H9 (cell line): ENCODE measurements at regions not wholly inside any gene's neighbourhood (a gene's known extent, or its start where the extent isn't known, plus 50 kb on each side); places are given as distances from the start of the nearest gene placed in this dataset.

Source experiments
- DNase-seq: peaks from one replicate; pipeline ENCODE4 v3.0.0-alpha.2; 2017
- H2AFZ ChIP-seq: one replicate; pipeline ENCODE4 v1.6.1; 2013; ENCODE audit warnings: mild to moderate bottlenecking, low read length, control low read depth, moderate library complexity
- H2AK5ac ChIP-seq: 2 replicates; pipeline ENCODE4 v1.6.1; 2013; ENCODE audit warnings: low read length, control low read depth, mixed read lengths; ENCODE audit not compliant: insufficient read length
- H2BK120ac ChIP-seq: one replicate; pipeline ENCODE4 v1.6.1; 2013; ENCODE audit warnings: low read depth, mild to moderate bottlenecking, low read length, control low read depth, inconsistent platforms; ENCODE audit not compliant: poor library complexity, severe bottlenecking
- H2BK12ac ChIP-seq: 2 replicates; pipeline ENCODE4 v1.6.1; 2013; ENCODE audit warnings: low read length, control low read depth, mixed read lengths, low read depth; ENCODE audit not compliant: insufficient read length
- H2BK15ac ChIP-seq: 2 replicates; pipeline ENCODE4 v1.6.1; 2013; ENCODE audit warnings: low read depth, low read length, control low read depth
- H2BK20ac ChIP-seq: one replicate; pipeline ENCODE4 v1.6.1; 2013; ENCODE audit warnings: low read depth, mild to moderate bottlenecking, low read length, control low read depth, inconsistent platforms; ENCODE audit not compliant: poor library complexity, severe bottlenecking
- H2BK5ac ChIP-seq: 2 replicates; pipeline ENCODE4 v1.6.1; 2013; ENCODE audit warnings: low read length, control low read depth, mixed read lengths; ENCODE audit not compliant: insufficient read length
- H3K14ac ChIP-seq: 2 replicates; pipeline ENCODE4 v1.6.1; 2013; ENCODE audit warnings: low read length, control low read depth; ENCODE audit not compliant: insufficient read depth
- H3K18ac ChIP-seq: 2 replicates; pipeline ENCODE4 v1.6.1; 2013; ENCODE audit warnings: low read depth, mild to moderate bottlenecking, mixed read lengths, low read length, control low read depth; ENCODE audit not compliant: insufficient read length
- H3K23ac ChIP-seq: 2 replicates; pipeline ENCODE4 v1.6.1; 2013; ENCODE audit warnings: low read length, control low read depth, mixed read lengths, low read depth; ENCODE audit not compliant: insufficient read length
- H3K23me2 ChIP-seq: 2 replicates; pipeline ENCODE4 v1.6.1; 2013; ENCODE audit warnings: low read depth, mild to moderate bottlenecking, mixed read lengths, low read length, control low read depth; ENCODE audit not compliant: insufficient read length, poor library complexity, severe bottlenecking
- H3K27ac ChIP-seq: 2 replicates; pipeline ENCODE4 v1.5.1; 2013; ENCODE audit warnings: low read length, control low read depth, mixed read lengths, low read depth; ENCODE audit not compliant: insufficient read length
- H3K27me3 ChIP-seq: 2 replicates; pipeline ENCODE4 v1.6.1; 2013; ENCODE audit warnings: low read length, control low read depth, inconsistent platforms; ENCODE audit not compliant: insufficient read depth
- H3K4ac ChIP-seq: 2 replicates; pipeline ENCODE4 v1.6.1; 2013; ENCODE audit warnings: low read depth, mild to moderate bottlenecking, control low read depth, inconsistent platforms, low read length, moderate library complexity
- H3K4me1 ChIP-seq: 2 replicates; pipeline ENCODE4 v1.6.1; 2013; ENCODE audit warnings: low read length, control low read depth, inconsistent platforms; ENCODE audit not compliant: insufficient read depth
- H3K4me2 ChIP-seq: 2 replicates; pipeline ENCODE4 v1.6.1; 2013; ENCODE audit warnings: low read length, control low read depth, mixed read lengths; ENCODE audit not compliant: insufficient read length, insufficient read depth
- H3K56ac ChIP-seq: 2 replicates; pipeline ENCODE4 v1.6.1; 2013; ENCODE audit warnings: low read depth, mild to moderate bottlenecking, mixed read lengths, low read length, control low read depth; ENCODE audit not compliant: insufficient read length
- H3K79me1 ChIP-seq: 2 replicates; pipeline ENCODE4 v1.6.1; 2013; ENCODE audit warnings: low read depth, mild to moderate bottlenecking, moderate library complexity, low read length, control low read depth, inconsistent platforms; ENCODE audit not compliant: insufficient read depth, poor library complexity, severe bottlenecking
- H3K79me2 ChIP-seq: 2 replicates; pipeline ENCODE4 v1.6.1; 2013; ENCODE audit warnings: low read length, control low read depth, inconsistent platforms; ENCODE audit not compliant: insufficient read depth
- H3K9ac ChIP-seq: 2 replicates; pipeline ENCODE4 v1.6.1; 2013; ENCODE audit warnings: low read length, control low read depth, mixed read lengths; ENCODE audit not compliant: insufficient read length; ENCODE audit errors: extremely low read depth
- H3K9me3 ChIP-seq: one replicate; pipeline ENCODE4 v1.6.1; 2013; ENCODE audit warnings: low read depth, low read length, inconsistent platforms; ENCODE audit not compliant: control insufficient read depth
- H3T11ph ChIP-seq: one replicate; pipeline ENCODE4 v1.6.1; 2013; ENCODE audit warnings: mild to moderate bottlenecking, low read length, control low read depth, inconsistent platforms
- H4K20me1 ChIP-seq: one replicate; pipeline ENCODE4 v1.6.1; 2013; ENCODE audit not compliant: control insufficient read depth, insufficient read length, insufficient read depth
- H4K5ac ChIP-seq: 2 replicates; pipeline ENCODE4 v1.6.1; 2013; ENCODE audit warnings: low read depth, mild to moderate bottlenecking, mixed read lengths, low read length, control low read depth; ENCODE audit not compliant: insufficient read length
- H4K8ac ChIP-seq: replicated peaks from 2 replicates; pipeline ENCODE4 v1.6.1; 2013; ENCODE audit warnings: low read length, control low read depth, mixed read lengths, low read depth; ENCODE audit not compliant: insufficient read length
- H4K91ac ChIP-seq: 2 replicates; pipeline ENCODE4 v1.6.1; 2013; ENCODE audit warnings: low read depth, mild to moderate bottlenecking, moderate library complexity, mixed read lengths, low read length, control low read depth; ENCODE audit not compliant: insufficient read length
- H3K27ac Mint-ChIP-seq, 3 experiments: 2 replicates in 2 of 3; 3 replicates in 1 of 3; pipeline ENCODE4 v1.8.0; 2020 to 2021; ENCODE audit warnings: mixed read lengths in 3 of 3, mild to moderate bottlenecking in 1 of 3, moderate library complexity in 1 of 3
- H3K27me3 Mint-ChIP-seq: 2 replicates; pipeline ENCODE4 v1.8.0; 2021; ENCODE audit warnings: low read depth, mild to moderate bottlenecking, moderate library complexity, mixed read lengths
- H3K36me3 Mint-ChIP-seq, 3 experiments: 2 replicates in 2 of 3; 3 replicates in 1 of 3; pipeline ENCODE4 v1.8.0; 2020 to 2021; ENCODE audit warnings: low read depth in 3 of 3, mixed read lengths in 3 of 3; ENCODE audit not compliant: insufficient read depth in 1 of 3
- H3K4me1 Mint-ChIP-seq, 2 experiments: 2 replicates each; pipeline ENCODE4 v1.8.0; 2020; ENCODE audit warnings: mixed read lengths in 2 of 2
- H3K4me3 Mint-ChIP-seq, 2 experiments: 2 replicates in 1 of 2; 3 replicates in 1 of 2; pipeline ENCODE4 v1.8.0; 2020 to 2021; ENCODE audit warnings: mild to moderate bottlenecking in 2 of 2, mixed read lengths in 2 of 2, moderate library complexity in 1 of 2
- H3K9me3 Mint-ChIP-seq, 2 experiments: 2 replicates in 1 of 2; 3 replicates in 1 of 2; pipeline ENCODE4 v1.8.0; 2020; ENCODE audit warnings: mild to moderate bottlenecking in 2 of 2, mixed read lengths in 2 of 2, moderate library complexity in 1 of 2
- CTCF ChIP-seq: fragments of 200-600 bp; sonication (generic); conservative IDR thresholded peaks from 3 replicates; pipeline ENCODE4 v1.8.0; 2021; ENCODE audit warnings: antibody characterized with exemption, mild to moderate bottlenecking
- WGBS: extraction: QIAGEN DNeasy Blood & Tissue Kit; methylation state at CpG from one replicate; pipeline ENCODE4 v1.1.7; 2013; ENCODE audit warnings: missing lambda C conversion rate, low lambda C conversion rate, mixed read lengths; ENCODE audit not compliant: insufficient read length; ENCODE audit errors: extremely low coverage; 5-methylcytosine and 5-hydroxymethylcytosine counted together

- Histone ChIP-seq H3K18ac (no peak overlapping the region), H3K14ac (no peak overlapping the region; the same call in 1 of the 2 replicates), H3K23ac (no peak overlapping the region), H3K9ac (no peak overlapping the region), H3K79me2 (no peaks in the 10 kb centered on the region), H2AFZ (no peak overlapping the region), H4K5ac (no peak overlapping the region), H3K56ac (no peak overlapping the region), H3K9me3 (no peaks in the 10 kb centered on the region), H3K27me3 (no peaks in the 10 kb centered on the region), H2BK20ac (no peak overlapping the region), H3K27ac (no peak overlapping the region), H3K4me1 (no peaks in the 10 kb centered on the region), H3K4ac (no peak overlapping the region), H2BK12ac (no peak overlapping the region), H4K91ac (no peak overlapping the region), H3K23me2 (no peaks in the 10 kb centered on the region), H3K4me2 (no peak overlapping the region), H2BK5ac (no peak overlapping the region), H2AK5ac (no peak overlapping the region), H3K79me1 (no peaks in the 10 kb centered on the region), H2BK15ac (no peak overlapping the region), H4K20me1 (no peaks in the 10 kb centered on the region), H4K8ac (no peak overlapping the region), H3T11ph (no peak overlapping the region), H2BK120ac (no peak overlapping the region)
- no CpG with 5 or more reads among the region's 5 CpGs for WGBS
- Mint-ChIP-seq H3K27ac (no peak overlapping the region), H3K27me3 (no peaks in the 10 kb centered on the region), H3K9me3 (peaks cover 4 to 5% of the 10 kb centered on the region in 2 experiments), H3K36me3 (peaks cover 0 to 3% (median 2%) of the 10 kb centered on the region in 3 experiments; a peak in 5 of 7 replicates), H3K4me1 (no peaks in the 10 kb centered on the region), H3K4me3 (no peak overlapping the region)
- no peak for DNase-seq
- TF ChIP-seq CTCF: no peak
These were observed 1091.8 kb downstream of the RAPGEF2 start for GRCh38 chr4:160194716-160195115.
